ENCODE measurements at regions not wholly inside any gene's neighbourhood (a gene's known extent, or its start where the extent isn't known, plus 50 kb on each side); places are given as distances from the start of the nearest gene placed in this dataset.

DNA sequence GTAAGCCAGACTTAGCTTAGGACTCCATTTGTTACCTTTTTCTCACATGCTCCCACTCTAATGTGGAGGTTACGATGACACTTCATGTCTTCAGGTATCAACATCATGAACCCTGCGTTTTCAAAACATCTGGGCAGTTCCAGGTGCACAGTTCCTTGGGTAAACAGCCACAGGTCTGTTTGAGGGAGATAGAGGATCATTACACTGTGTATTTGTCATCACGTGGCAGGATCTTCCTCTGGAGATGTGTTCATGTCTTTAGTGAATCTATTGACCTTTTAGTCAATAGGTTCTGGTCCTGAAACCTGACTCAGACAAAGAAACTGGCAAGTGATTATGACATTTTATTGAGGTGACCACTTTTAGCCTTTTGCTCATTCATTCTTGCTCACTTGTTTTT is 145.5 kb downstream of the ANKRD7 start:
- Histone ChIP-seq H4K20me1 (ENCODE audit: control insufficient read depth, insufficient read depth, low read depth, low read length) (no peaks in the 10 kb centered on the region), H3K4me3 (ENCODE audit: low read length) (no peak overlapping the region), H3K27me3 (ENCODE audit: control insufficient read depth, low read length) (no peaks in the 10 kb centered on the region; the same call in 1 of the 2 replicates), H3K36me3 (ENCODE audit: control insufficient read depth, low read length) (no peaks in the 10 kb centered on the region), H3K9me3 (ENCODE audit: control insufficient read depth, insufficient read depth, low read length) (no peaks in the 10 kb centered on the region), H3K79me2 (ENCODE audit: control insufficient read depth, low read length) (no peaks in the 10 kb centered on the region), H3K4me1 (ENCODE audit: control insufficient read depth, low read length) (peaks cover 10% of the 10 kb centered on the region), H3K27ac (ENCODE audit: low read depth, low read length) (no peak overlapping the region), H3K4me2 (ENCODE audit: low read length) (no peak overlapping the region), H3K9me2 (replicated peaks; ENCODE audit: control insufficient read depth, low read length) (no peaks in the 10 kb centered on the region), H3F3A (ENCODE audit: control insufficient read depth, insufficient read depth) (no peaks in the 10 kb centered on the region)
- TF ChIP-seq EZH2phosphoT487 (IDR thresholded peaks at IDR 0.05; ENCODE audit: borderline replicate concordance, low read length) (no peak), CTCF (IDR thresholded peaks at IDR 0.05; ENCODE audit: low read depth, low read length, poor library complexity, severe bottlenecking) (no peak)

GRCh38 chr7:118372530-118372929 is 148.0 kb downstream of the ANKRD7 start:
- 0 out of 2 replicates have a peak overlapping the region, but pooled peaks have one; percentile 6 for H3K4me2 ChIP-seq (ENCODE audit: low read length)
- no peaks in the 10 kb centered on the region for H3K79me2 ChIP-seq (ENCODE audit: control insufficient read depth, low read length)
- H3K27ac ChIP-seq (ENCODE audit: low read depth, low read length): no peak overlapping the region
- no peaks in the 10 kb centered on the region for H4K20me1 ChIP-seq (ENCODE audit: control insufficient read depth, insufficient read depth, low read depth, low read length)
- no peaks in the 10 kb centered on the region for H3K9me3 ChIP-seq (ENCODE audit: control insufficient read depth, insufficient read depth, low read length)
- H3K4me1 ChIP-seq (ENCODE audit: control insufficient read depth, low read length): peaks cover 10% of the 10 kb centered on the region
- no peaks in the 10 kb centered on the region for H3K9me2 ChIP-seq (replicated peaks; ENCODE audit: control insufficient read depth, low read length)
- no peak for TF ChIP-seq CTCF (IDR thresholded peaks at IDR 0.05; ENCODE audit: low read depth, low read length, poor library complexity, severe bottlenecking)
- no peak for TF ChIP-seq EZH2phosphoT487 (IDR thresholded peaks at IDR 0.05; ENCODE audit: borderline replicate concordance, low read length)
- H3K36me3 ChIP-seq (ENCODE audit: control insufficient read depth, low read length): no peaks in the 10 kb centered on the region
- no peaks in the 10 kb centered on the region for H3K27me3 ChIP-seq (ENCODE audit: control insufficient read depth, low read length)
- no peak overlapping the region for H3K4me3 ChIP-seq (ENCODE audit: low read length)
- no peaks in the 10 kb centered on the region for H3F3A ChIP-seq (ENCODE audit: control insufficient read depth, insufficient read depth)

- Histone ChIP-seq H3K79me2 (ENCODE audit: control insufficient read depth, low read length) (no peaks in the 10 kb centered on the region), H3K4me2 (ENCODE audit: low read length) (no peak overlapping the region), H3K9me2 (replicated peaks; ENCODE audit: control insufficient read depth, low read length) (no peaks in the 10 kb centered on the region), H3K36me3 (ENCODE audit: control insufficient read depth, low read length) (no peaks in the 10 kb centered on the region), H4K20me1 (ENCODE audit: control insufficient read depth, insufficient read depth, low read depth, low read length) (no peaks in the 10 kb centered on the region), H3K4me3 (ENCODE audit: low read length) (no peak overlapping the region), H3K9me3 (ENCODE audit: control insufficient read depth, insufficient read depth, low read length) (no peaks in the 10 kb centered on the region), H3K27ac (ENCODE audit: low read depth, low read length) (no peak overlapping the region), H3K4me1 (ENCODE audit: control insufficient read depth, low read length) (no peaks in the 10 kb centered on the region), H3F3A (ENCODE audit: control insufficient read depth, insufficient read depth) (no peaks in the 10 kb centered on the region), H3K27me3 (ENCODE audit: control insufficient read depth, low read length) (no peaks in the 10 kb centered on the region)
- TF ChIP-seq CTCF (IDR thresholded peaks at IDR 0.05; ENCODE audit: low read depth, low read length, poor library complexity, severe bottlenecking) (no peak), EZH2phosphoT487 (IDR thresholded peaks at IDR 0.05; ENCODE audit: borderline replicate concordance, low read length) (no peak)
Measured at GRCh38 chr7:118389629-118390028, 165.1 kb downstream of the ANKRD7 start.

DNA sequence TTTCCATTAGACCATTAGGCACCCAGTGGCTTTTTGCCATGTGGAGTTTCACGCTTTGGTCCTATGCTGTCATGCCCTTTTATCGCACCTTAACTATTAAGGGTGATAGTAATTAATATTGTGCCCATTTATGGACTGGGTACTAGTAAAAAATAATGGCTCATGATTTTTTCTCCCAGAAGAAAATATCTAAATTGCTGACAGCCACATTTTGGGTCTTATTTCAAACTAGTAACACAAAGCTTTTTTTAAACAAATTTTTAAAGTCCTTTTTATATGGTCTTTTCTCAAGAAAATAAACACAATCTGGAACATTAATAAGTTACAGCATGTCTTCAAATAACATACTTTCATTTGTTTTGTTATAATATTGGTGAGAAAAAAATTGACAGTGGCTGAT is 179.7 kb downstream of the ANKRD7 start:
- Histone ChIP-seq H3K9me2 (replicated peaks; ENCODE audit: control insufficient read depth, low read length) (no peaks in the 10 kb centered on the region), H3K9me3 (ENCODE audit: control insufficient read depth, insufficient read depth, low read length) (no peaks in the 10 kb centered on the region), H3K79me2 (ENCODE audit: control insufficient read depth, low read length) (no peaks in the 10 kb centered on the region), H3K27ac (ENCODE audit: low read depth, low read length) (no peak overlapping the region), H3F3A (ENCODE audit: control insufficient read depth, insufficient read depth) (no peaks in the 10 kb centered on the region), H3K4me2 (ENCODE audit: low read length) (no peak overlapping the region), H3K27me3 (ENCODE audit: control insufficient read depth, low read length) (no peaks in the 10 kb centered on the region), H4K20me1 (ENCODE audit: control insufficient read depth, insufficient read depth, low read depth, low read length) (no peaks in the 10 kb centered on the region), H3K36me3 (ENCODE audit: control insufficient read depth, low read length) (no peaks in the 10 kb centered on the region), H3K4me1 (ENCODE audit: control insufficient read depth, low read length) (no peaks in the 10 kb centered on the region), H3K4me3 (ENCODE audit: low read length) (no peak overlapping the region)
- TF ChIP-seq CTCF (IDR thresholded peaks at IDR 0.05; ENCODE audit: low read depth, low read length, poor library complexity, severe bottlenecking) (no peak), EZH2phosphoT487 (IDR thresholded peaks at IDR 0.05; ENCODE audit: borderline replicate concordance, low read length) (no peak)

All from DOHH2 (cell line).